ENCODE measurements at regions not wholly inside any gene's neighbourhood (a gene's known extent, or its start where the extent isn't known, plus 50 kb on each side); places are given as distances from the start of the nearest gene placed in this dataset.
A peak's percentile ranks its signal among the peaks of the same experiment; 100 is the strongest.

GRCh38 chr3:118501152-118501551, 533.5 kb downstream of the IGSF11 start:
- ATAC-seq (ENCODE audit: insufficient read depth, low FRiP score) = peak; percentile 67
- H3K27me3 ChIP-seq (ENCODE audit: control insufficient read depth in 3 of 3, insufficient read depth in 3 of 3, low read length in 2 of 3) = no peaks in the 10 kb centered on the region
- TF ChIP-seq CTCF (IDR thresholded peaks at IDR 0.05; ENCODE audit: control extremely low read depth, extremely low read depth) = no peak
- H3K4me3 ChIP-seq = no peak overlapping the region
- peak; percentile 87 to 92 (median 91) for DNase-seq
- H3K36me3 ChIP-seq (ENCODE audit: control insufficient read depth in 4 of 4, insufficient read depth in 4 of 4, low read length in 4 of 4) = no peaks in the 10 kb centered on the region
- peak overlapping the region in 1 of 2 donors; percentile 62 for H3K9ac ChIP-seq (ENCODE audit: insufficient read depth in 1 of 2, low read length in 2 of 2)
- no peak overlapping the region for H3K27ac ChIP-seq (ENCODE audit: low read depth in 1 of 2, low read length in 1 of 2)
- H3K9me3 ChIP-seq (ENCODE audit: control insufficient read depth in 4 of 4, insufficient read depth in 3 of 4, low read length in 3 of 4) = no peaks in the 10 kb centered on the region
- peaks cover 0 to 29% (median 9%) of the 10 kb centered on the region in 5 donors for H3K4me1 ChIP-seq (ENCODE audit: control insufficient read depth in 5 of 5, insufficient read depth in 5 of 5, low read length in 5 of 5)
- 18 to 36% methylated on average over 1 of the region's 1 CpG for WGBS, 2 donors

DNA sequence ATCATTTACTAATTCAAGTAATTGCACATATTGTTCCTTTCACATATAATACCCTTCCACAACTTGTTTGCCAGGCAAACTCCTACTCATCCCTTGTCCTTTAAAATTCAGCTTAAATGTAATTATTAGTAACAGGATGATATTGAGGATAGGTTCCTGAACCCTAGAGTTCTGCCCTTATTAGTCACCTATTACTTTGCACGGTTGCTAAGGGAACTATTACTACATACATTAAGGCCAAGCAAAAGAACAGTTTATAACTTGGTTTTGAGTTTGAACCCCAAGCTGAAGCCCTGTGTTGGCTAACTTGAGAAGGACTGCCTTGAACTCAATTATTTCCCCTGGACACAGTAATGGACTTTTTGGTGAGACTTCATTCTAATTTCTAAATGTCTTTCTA, 529.7 kb downstream of the IGSF11 start:
- Histone ChIP-seq H3K27ac (ENCODE audit: low read depth in 1 of 2, low read length in 1 of 2) (no peak overlapping the region), H3K4me1 (ENCODE audit: control insufficient read depth in 5 of 5, insufficient read depth in 5 of 5, low read length in 5 of 5) (peaks cover 0 to 29% (median 9%) of the 10 kb centered on the region in 5 donors)
- 90 to 95% methylated on average over 1 of the region's 1 CpG for WGBS, 2 donors

DNA sequence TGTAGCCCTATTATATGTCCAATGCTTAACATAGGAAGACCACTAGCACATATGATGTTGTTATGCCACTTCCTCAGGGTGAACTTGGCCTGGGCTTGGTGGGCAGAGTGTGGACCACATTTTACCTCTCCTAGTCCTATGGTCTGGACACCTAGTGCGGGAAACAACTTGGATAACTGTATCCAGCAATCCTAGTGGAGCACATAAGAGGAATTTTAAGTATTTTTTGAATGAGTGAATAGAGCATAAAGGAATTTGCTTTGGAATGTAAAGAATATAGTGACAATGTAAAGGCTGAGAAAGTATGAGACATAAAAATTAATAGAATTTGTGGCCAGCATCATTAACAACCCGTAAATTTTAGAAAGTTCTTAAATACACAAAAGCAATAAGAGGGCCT, 528.9 kb downstream of the IGSF11 start:
- 68 to 79% methylated on average over 2 of the region's 2 CpGs for WGBS, 2 donors
- no peaks in the 10 kb centered on the region for H3K9me3 ChIP-seq (ENCODE audit: control insufficient read depth in 4 of 4, insufficient read depth in 3 of 4, low read length in 3 of 4)

More for the DNA sequence above, 529.7 kb downstream of the IGSF11 start:
- H3K4me3 ChIP-seq = no peak overlapping the region
- H3K9ac ChIP-seq (ENCODE audit: insufficient read depth in 1 of 2, low read length in 2 of 2) = no peak overlapping the region
- TF ChIP-seq CTCF (IDR thresholded peaks at IDR 0.05; ENCODE audit: control extremely low read depth, extremely low read depth) = no peak
- no peaks in the 10 kb centered on the region for H3K36me3 ChIP-seq (ENCODE audit: control insufficient read depth in 4 of 4, insufficient read depth in 4 of 4, low read length in 4 of 4)
- DNase-seq (no peak), ATAC-seq (ENCODE audit: insufficient read depth, low FRiP score) (no peak)
- no peaks in the 10 kb centered on the region for H3K27me3 ChIP-seq (ENCODE audit: control insufficient read depth in 3 of 3, insufficient read depth in 3 of 3, low read length in 2 of 3)
- H3K9me3 ChIP-seq (ENCODE audit: control insufficient read depth in 4 of 4, insufficient read depth in 3 of 4, low read length in 3 of 4) = no peaks in the 10 kb centered on the region

More for the DNA sequence above, 528.9 kb downstream of the IGSF11 start:
- no peaks in the 10 kb centered on the region for H3K36me3 ChIP-seq (ENCODE audit: control insufficient read depth in 4 of 4, insufficient read depth in 4 of 4, low read length in 4 of 4)
- no peaks in the 10 kb centered on the region for H3K27me3 ChIP-seq (ENCODE audit: control insufficient read depth in 3 of 3, insufficient read depth in 3 of 3, low read length in 2 of 3)
- ATAC-seq (ENCODE audit: insufficient read depth, low FRiP score) (no peak), DNase-seq (no peak)
- H3K4me3 ChIP-seq = no peak overlapping the region
- no peak for TF ChIP-seq CTCF (IDR thresholded peaks at IDR 0.05; ENCODE audit: control extremely low read depth, extremely low read depth)
- peaks cover 0 to 24% (median 9%) of the 10 kb centered on the region in 5 donors for H3K4me1 ChIP-seq (ENCODE audit: control insufficient read depth in 5 of 5, insufficient read depth in 5 of 5, low read length in 5 of 5)
- no peak overlapping the region for H3K27ac ChIP-seq (ENCODE audit: low read depth in 1 of 2, low read length in 1 of 2)
- no peak overlapping the region for H3K9ac ChIP-seq (ENCODE audit: insufficient read depth in 1 of 2, low read length in 2 of 2)
